GM21717 (cell line): ENCODE measurements at regions not wholly inside any gene's neighbourhood (a gene's known extent, or its start where the extent isn't known, plus 50 kb on each side); places are given as distances from the start of the nearest gene placed in this dataset.

Experiments
- ATAC-seq: cut with Tn5 transposase; IDR thresholded peaks from one replicate; pipeline ENCODE4 v1.9.1; 2021; ENCODE audit warnings: mild to moderate bottlenecking, moderate library complexity; ENCODE audit not compliant: unreplicated experiment

GRCh38 chr10:4018054-4018511 is 233.1 kb upstream of the KLF6 start:
- ATAC-seq, result no peak

GRCh38 chr10:4017336-4017735 is 232.3 kb upstream of the KLF6 start:
- ATAC-seq, result no peak

GRCh38 chr10:4016214-4016740 is 231.3 kb upstream of the KLF6 start:
- no peak for ATAC-seq

GRCh38 chr10:4013651-4014121 is 228.7 kb upstream of the KLF6 start:
- peak; percentile 75 for ATAC-seq

GRCh38 chr10:4012848-4013247 is 227.8 kb upstream of the KLF6 start:
- ATAC-seq, result no peak

- ATAC-seq, result no peak
Measured at GRCh38 chr10:4011136-4011812, 226.3 kb upstream of the KLF6 start.

GRCh38 chr10:4008676-4009382 is 223.8 kb upstream of the KLF6 start:
- no peak for ATAC-seq

- no peak for ATAC-seq
Measured at GRCh38 chr10:4007771-4008170, 222.8 kb upstream of the KLF6 start.

- ATAC-seq, result no peak
Measured at GRCh38 chr10:4006858-4007257, 221.8 kb upstream of the KLF6 start.

- ATAC-seq, result no peak
Measured at GRCh38 chr10:4006051-4006450, 221.0 kb upstream of the KLF6 start.

- no peak for ATAC-seq
Measured at GRCh38 chr10:4004990-4005389, 220.0 kb upstream of the KLF6 start.

GRCh38 chr10:4004144-4004543 is 219.1 kb upstream of the KLF6 start:
- no peak for ATAC-seq

- no peak for ATAC-seq
Measured at GRCh38 chr10:4003348-4003973, 218.5 kb upstream of the KLF6 start.

GRCh38 chr10:4001811-4002210 is 216.8 kb upstream of the KLF6 start:
- no peak for ATAC-seq

GRCh38 chr10:3999642-4000041 is 214.6 kb upstream of the KLF6 start:
- no peak for ATAC-seq

GRCh38 chr10:3996697-3997096 is 211.7 kb upstream of the KLF6 start:
- ATAC-seq, result no peak

GRCh38 chr10:3995302-3996210 is 210.5 kb upstream of the KLF6 start:
- no peak for ATAC-seq

- no peak for ATAC-seq
Measured at GRCh38 chr10:3992382-3993178, 207.6 kb upstream of the KLF6 start.

- no peak for ATAC-seq
Measured at GRCh38 chr10:3990307-3990706, 205.3 kb upstream of the KLF6 start.
